ENCODE measurements at regions not wholly inside any gene's neighbourhood (a gene's known extent, or its start where the extent isn't known, plus 50 kb on each side); places are given as distances from the start of the nearest gene placed in this dataset.

DNA sequence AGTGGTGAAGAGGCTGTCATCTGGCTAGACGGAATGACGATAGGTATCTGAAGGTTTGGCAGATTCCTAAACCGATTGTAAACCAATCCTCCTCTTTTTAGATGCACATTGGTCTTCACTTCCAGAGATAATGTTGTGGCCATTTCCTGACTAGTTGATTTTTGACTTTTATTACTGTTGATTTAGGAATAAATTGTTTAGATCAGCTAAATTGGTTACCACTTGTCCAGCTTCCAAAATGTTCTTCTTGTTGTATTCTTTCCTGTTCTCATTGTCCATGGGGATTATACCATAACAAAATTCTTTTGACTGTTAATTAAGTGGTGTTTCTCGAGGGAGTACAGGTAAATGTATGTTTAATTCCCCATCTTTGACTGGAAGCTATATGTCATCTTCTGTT is 119.7 kb downstream of the MACROH2A1 start:
- ATAC-seq = no peak
- 85 to 100% methylated on average over 3 to 4 of the region's 4 CpGs for WGBS, 2 donors (ENCODE audit: low coverage in 1 of 2)

DNA sequence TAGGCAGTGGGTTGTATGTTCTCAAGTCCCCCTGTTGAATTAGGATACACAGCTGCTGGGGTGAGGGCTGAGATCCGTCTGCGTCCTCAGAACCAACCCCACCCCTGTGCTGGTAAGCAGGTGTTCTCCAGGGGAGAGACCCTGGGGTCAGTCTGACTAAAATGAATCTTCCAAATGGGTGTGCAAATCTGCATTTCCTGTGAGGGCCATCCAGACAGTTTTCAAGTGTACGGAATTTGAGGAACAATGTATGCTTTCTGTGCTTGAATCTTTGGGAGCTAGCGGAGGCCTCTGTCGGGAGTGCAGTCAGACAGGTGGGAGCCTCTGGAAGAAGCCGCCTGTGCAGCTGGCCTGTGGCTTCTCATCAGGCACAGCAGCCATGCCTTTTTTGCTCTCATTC is 122.9 kb downstream of the MACROH2A1 start:
- H3K4me3 ChIP-seq = no peak overlapping the region
- ATAC-seq = no peak
- H3K4me1 ChIP-seq = no peaks in the 10 kb centered on the region
- no peak overlapping the region for H3K27ac ChIP-seq
- H3K36me3 ChIP-seq = no peaks in the 10 kb centered on the region
- no peaks in the 10 kb centered on the region for H3K27me3 ChIP-seq
- H3K9me3 ChIP-seq = no peaks in the 10 kb centered on the region
- TF ChIP-seq EP300 (IDR thresholded peaks at IDR 0.05) (no peak), POLR2AphosphoS5 (IDR thresholded peaks at IDR 0.05) (no peak), POLR2A (IDR thresholded peaks at IDR 0.05) (no peak)
- TF ChIP-seq, protein P1, sequence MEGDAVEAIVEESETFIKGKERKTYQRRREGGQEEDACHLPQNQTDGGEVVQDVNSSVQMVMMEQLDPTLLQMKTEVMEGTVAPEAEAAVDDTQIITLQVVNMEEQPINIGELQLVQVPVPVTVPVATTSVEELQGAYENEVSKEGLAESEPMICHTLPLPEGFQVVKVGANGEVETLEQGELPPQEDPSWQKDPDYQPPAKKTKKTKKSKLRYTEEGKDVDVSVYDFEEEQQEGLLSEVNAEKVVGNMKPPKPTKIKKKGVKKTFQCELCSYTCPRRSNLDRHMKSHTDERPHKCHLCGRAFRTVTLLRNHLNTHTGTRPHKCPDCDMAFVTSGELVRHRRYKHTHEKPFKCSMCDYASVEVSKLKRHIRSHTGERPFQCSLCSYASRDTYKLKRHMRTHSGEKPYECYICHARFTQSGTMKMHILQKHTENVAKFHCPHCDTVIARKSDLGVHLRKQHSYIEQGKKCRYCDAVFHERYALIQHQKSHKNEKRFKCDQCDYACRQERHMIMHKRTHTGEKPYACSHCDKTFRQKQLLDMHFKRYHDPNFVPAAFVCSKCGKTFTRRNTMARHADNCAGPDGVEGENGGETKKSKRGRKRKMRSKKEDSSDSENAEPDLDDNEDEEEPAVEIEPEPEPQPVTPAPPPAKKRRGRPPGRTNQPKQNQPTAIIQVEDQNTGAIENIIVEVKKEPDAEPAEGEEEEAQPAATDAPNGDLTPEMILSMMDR (IDR thresholded peaks at IDR 0.05) = no peak
- 73 to 77% methylated on average over 3 to 4 of the region's 6 CpGs for WGBS, 2 donors (ENCODE audit: low coverage in 1 of 2)

More for the DNA sequence above, 119.7 kb downstream of the MACROH2A1 start:
- no peaks in the 10 kb centered on the region for H3K4me1 ChIP-seq
- H3K9me3 ChIP-seq = no peaks in the 10 kb centered on the region
- H3K4me3 ChIP-seq = no peak overlapping the region
- TF ChIP-seq EP300 (IDR thresholded peaks at IDR 0.05) (no peak), POLR2A (IDR thresholded peaks at IDR 0.05) (no peak), POLR2AphosphoS5 (IDR thresholded peaks at IDR 0.05) (no peak)
- TF ChIP-seq, protein P1 (IDR thresholded peaks at IDR 0.05) = no peak
- H3K27me3 ChIP-seq = no peaks in the 10 kb centered on the region
- no peaks in the 10 kb centered on the region for H3K36me3 ChIP-seq
- no peak overlapping the region for H3K27ac ChIP-seq

GRCh38 chr5:135273212-135273611 is 125.8 kb downstream of the MACROH2A1 start:
- Histone ChIP-seq H3K36me3 (no peaks in the 10 kb centered on the region), H3K4me3 (no peak overlapping the region), H3K9me3 (no peaks in the 10 kb centered on the region), H3K27me3 (no peaks in the 10 kb centered on the region), H3K4me1 (peaks cover 0 to 18% (median 5%) of the 10 kb centered on the region in 3 donors), H3K27ac (no peak overlapping the region)
- WGBS, 2 donors (ENCODE audit: low coverage in 1 of 2) = 92% methylated on average over 2 of the region's 2 CpGs; no CpG with 5 or more reads in 1 of the 2 donors
- no peak for ATAC-seq
- TF ChIP-seq EP300 (IDR thresholded peaks at IDR 0.05) = no peak
- TF ChIP-seq POLR2AphosphoS5 (IDR thresholded peaks at IDR 0.05) = no peak
- no peak for TF ChIP-seq POLR2A (IDR thresholded peaks at IDR 0.05)
- TF ChIP-seq, protein P1 (IDR thresholded peaks at IDR 0.05) = no peak

DNA sequence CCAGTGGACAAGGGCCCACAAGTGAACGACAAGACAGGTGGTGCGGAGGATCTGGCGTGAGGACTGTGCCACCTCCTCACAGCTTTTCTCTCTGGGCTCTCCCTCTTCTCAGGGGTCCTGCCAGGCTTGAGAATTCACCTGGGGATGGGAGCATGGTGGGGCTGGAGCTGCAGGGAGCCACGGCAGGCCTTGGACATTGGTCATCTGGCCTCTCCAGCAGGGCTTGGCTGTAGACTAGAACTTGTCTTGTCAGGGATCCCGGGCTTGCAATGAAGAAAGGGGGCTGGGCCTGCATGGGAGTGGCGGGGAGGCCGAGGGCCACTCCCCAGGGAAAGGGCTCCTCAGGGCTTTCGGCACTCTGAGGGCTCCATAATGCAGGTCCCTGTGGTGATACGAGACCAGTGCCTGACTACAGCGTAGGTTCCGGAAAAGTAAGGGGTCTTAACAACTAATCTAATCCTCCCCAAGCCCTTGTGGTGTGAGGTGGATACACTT is 126.7 kb downstream of the MACROH2A1 start:
- H3K9me3 ChIP-seq = no peaks in the 10 kb centered on the region
- H3K36me3 ChIP-seq = no peaks in the 10 kb centered on the region
- peaks cover 0 to 18% (median 5%) of the 10 kb centered on the region in 3 donors for H3K4me1 ChIP-seq
- 93% methylated on average over 3 of the region's 11 CpGs; no CpG with 5 or more reads in 1 of the 2 donors for WGBS, 2 donors (ENCODE audit: low coverage in 1 of 2)
- ATAC-seq = no peak
- TF ChIP-seq EP300 (IDR thresholded peaks at IDR 0.05) = no peak
- no peak for TF ChIP-seq POLR2A (IDR thresholded peaks at IDR 0.05)
- TF ChIP-seq POLR2AphosphoS5 (IDR thresholded peaks at IDR 0.05) = no peak
- TF ChIP-seq, protein P1 (IDR thresholded peaks at IDR 0.05) = no peak
- no peak overlapping the region for H3K27ac ChIP-seq
- no peaks in the 10 kb centered on the region for H3K27me3 ChIP-seq
- no peak overlapping the region for H3K4me3 ChIP-seq

- peaks cover 0 to 18% (median 5%) of the 10 kb centered on the region in 3 donors for H3K4me1 ChIP-seq
- no peaks in the 10 kb centered on the region for H3K36me3 ChIP-seq
- WGBS, 2 donors (ENCODE audit: low coverage in 1 of 2) = 72 to 91% methylated on average over 8 to 12 of the region's 14 CpGs
- no peak overlapping the region for H3K4me3 ChIP-seq
- H3K27me3 ChIP-seq = no peaks in the 10 kb centered on the region
- H3K9me3 ChIP-seq = no peaks in the 10 kb centered on the region
- no peak for TF ChIP-seq EP300 (IDR thresholded peaks at IDR 0.05)
- TF ChIP-seq, protein P1 (IDR thresholded peaks at IDR 0.05) = no peak
- no peak for TF ChIP-seq POLR2A (IDR thresholded peaks at IDR 0.05)
- TF ChIP-seq POLR2AphosphoS5 (IDR thresholded peaks at IDR 0.05) = no peak
- H3K27ac ChIP-seq = no peak overlapping the region
- no peak for ATAC-seq
These were observed 127.3 kb downstream of the MACROH2A1 start for GRCh38 chr5:135271533-135272310.

Data from gastroesophageal sphincter (tissue), 4 donors.